ENCODE measurements at regions not wholly inside any gene's neighbourhood (a gene's known extent, or its start where the extent isn't known, plus 50 kb on each side); places are given as distances from the start of the nearest gene placed in this dataset.

GRCh38 chr1:196143602-196144342 lies 464.5 kb downstream of the KCNT2 start:
- Histone ChIP-seq H3K9ac (ENCODE audit: low read length in 3 of 3) (no peak overlapping the region), H3K27me3 (ENCODE audit: control insufficient read depth, insufficient read depth, low read length) (no peaks in the 10 kb centered on the region), H3K4me1 (ENCODE audit: control insufficient read depth in 2 of 3, insufficient read depth in 2 of 3, low read depth in 1 of 3, low read length in 3 of 3) (no peaks in the 10 kb centered on the region), H3K27ac (ENCODE audit: low read depth in 2 of 2, low read length in 2 of 2) (no peak overlapping the region), H3K9me3 (ENCODE audit: control insufficient read depth in 2 of 3, insufficient read depth in 1 of 3, low read length in 3 of 3) (no peaks in the 10 kb centered on the region), H3K4me3 (ENCODE audit: low read length in 3 of 3) (no peak overlapping the region), H3K36me3 (ENCODE audit: control insufficient read depth in 2 of 3, insufficient read depth in 3 of 3, low read length in 3 of 3) (no peaks in the 10 kb centered on the region)
- TF ChIP-seq, protein P1, sequence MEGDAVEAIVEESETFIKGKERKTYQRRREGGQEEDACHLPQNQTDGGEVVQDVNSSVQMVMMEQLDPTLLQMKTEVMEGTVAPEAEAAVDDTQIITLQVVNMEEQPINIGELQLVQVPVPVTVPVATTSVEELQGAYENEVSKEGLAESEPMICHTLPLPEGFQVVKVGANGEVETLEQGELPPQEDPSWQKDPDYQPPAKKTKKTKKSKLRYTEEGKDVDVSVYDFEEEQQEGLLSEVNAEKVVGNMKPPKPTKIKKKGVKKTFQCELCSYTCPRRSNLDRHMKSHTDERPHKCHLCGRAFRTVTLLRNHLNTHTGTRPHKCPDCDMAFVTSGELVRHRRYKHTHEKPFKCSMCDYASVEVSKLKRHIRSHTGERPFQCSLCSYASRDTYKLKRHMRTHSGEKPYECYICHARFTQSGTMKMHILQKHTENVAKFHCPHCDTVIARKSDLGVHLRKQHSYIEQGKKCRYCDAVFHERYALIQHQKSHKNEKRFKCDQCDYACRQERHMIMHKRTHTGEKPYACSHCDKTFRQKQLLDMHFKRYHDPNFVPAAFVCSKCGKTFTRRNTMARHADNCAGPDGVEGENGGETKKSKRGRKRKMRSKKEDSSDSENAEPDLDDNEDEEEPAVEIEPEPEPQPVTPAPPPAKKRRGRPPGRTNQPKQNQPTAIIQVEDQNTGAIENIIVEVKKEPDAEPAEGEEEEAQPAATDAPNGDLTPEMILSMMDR (IDR thresholded peaks at IDR 0.05; ENCODE audit: borderline replicate concordance, extremely low read depth, insufficient read depth): no peak
- FAIRE-seq (no peak), DNase-seq (no peak)
- intact Hi-C loops (cut with DNase I): no loop called here

DNA sequence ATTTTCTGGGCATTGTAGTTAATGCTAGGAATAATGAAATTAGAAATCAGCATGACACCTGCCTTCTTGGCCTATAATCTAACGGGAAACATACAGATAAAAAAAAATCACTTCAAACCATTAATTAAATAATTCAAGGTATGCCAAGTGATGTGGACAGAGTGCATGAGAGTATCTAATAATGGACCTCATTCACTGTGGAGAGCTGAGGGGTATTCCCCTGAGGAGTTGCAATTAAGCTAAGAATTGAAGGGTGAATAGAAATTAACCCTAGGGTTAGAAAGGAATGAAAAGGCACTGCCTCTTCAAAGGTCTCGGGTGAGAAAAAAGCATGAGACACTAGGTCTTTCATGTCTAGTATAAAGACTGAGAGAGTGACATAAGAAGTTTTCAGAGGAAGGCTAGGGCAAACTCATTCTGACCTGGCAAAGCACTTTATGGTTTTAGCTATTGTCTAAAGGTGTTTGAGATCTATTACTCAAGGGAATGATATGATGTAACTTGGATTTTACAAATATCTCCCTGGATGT lies 466.1 kb downstream of the KCNT2 start:
- DNase-seq (no peak), FAIRE-seq (no peak)
- no peak overlapping the region for H3K27ac ChIP-seq (ENCODE audit: low read depth in 2 of 2, low read length in 2 of 2)
- no peak overlapping the region for H3K4me3 ChIP-seq (ENCODE audit: low read length in 3 of 3)
- intact Hi-C loops (cut with DNase I): no loop called here
- H3K9ac ChIP-seq (ENCODE audit: low read length in 3 of 3): no peak overlapping the region
- H3K27me3 ChIP-seq (ENCODE audit: control insufficient read depth, insufficient read depth, low read length): no peaks in the 10 kb centered on the region
- TF ChIP-seq, protein P1 (IDR thresholded peaks at IDR 0.05; ENCODE audit: borderline replicate concordance, extremely low read depth, insufficient read depth): no peak
- no peaks in the 10 kb centered on the region for H3K36me3 ChIP-seq (ENCODE audit: control insufficient read depth in 2 of 3, insufficient read depth in 3 of 3, low read length in 3 of 3)
- H3K4me1 ChIP-seq (ENCODE audit: control insufficient read depth in 2 of 3, insufficient read depth in 2 of 3, low read depth in 1 of 3, low read length in 3 of 3): no peaks in the 10 kb centered on the region
- no peaks in the 10 kb centered on the region for H3K9me3 ChIP-seq (ENCODE audit: control insufficient read depth in 2 of 3, insufficient read depth in 1 of 3, low read length in 3 of 3)

DNA sequence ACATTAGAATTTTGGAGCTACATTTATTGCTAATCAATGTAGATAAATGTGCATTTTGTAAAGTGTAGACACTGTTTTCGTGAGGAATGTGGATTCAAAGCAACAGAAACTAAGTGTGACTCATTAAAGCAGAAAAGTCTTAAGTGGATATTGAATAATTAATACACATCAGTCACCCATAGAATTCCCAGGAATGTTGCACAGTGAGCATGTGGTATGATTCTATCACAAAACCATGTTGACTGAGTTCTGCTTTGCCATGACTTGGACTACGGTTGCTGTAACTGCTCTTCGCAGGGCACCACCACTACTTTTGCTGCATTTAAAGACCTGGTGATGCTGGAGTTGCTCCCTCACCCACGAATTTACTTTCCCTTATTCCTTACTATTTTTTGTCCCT lies 471.8 kb downstream of the KCNT2 start:
- H3K4me1 ChIP-seq (ENCODE audit: control insufficient read depth in 2 of 3, insufficient read depth in 2 of 3, low read depth in 1 of 3, low read length in 3 of 3): no peaks in the 10 kb centered on the region
- intact Hi-C loops (cut with DNase I): no loop called here
- TF ChIP-seq, protein P1 (IDR thresholded peaks at IDR 0.05; ENCODE audit: borderline replicate concordance, extremely low read depth, insufficient read depth): no peak
- no peaks in the 10 kb centered on the region for H3K36me3 ChIP-seq (ENCODE audit: control insufficient read depth in 2 of 3, insufficient read depth in 3 of 3, low read length in 3 of 3)
- H3K27me3 ChIP-seq (ENCODE audit: control insufficient read depth, insufficient read depth, low read length): no peaks in the 10 kb centered on the region
- no peak overlapping the region for H3K9ac ChIP-seq (ENCODE audit: low read length in 3 of 3)
- H3K27ac ChIP-seq (ENCODE audit: low read depth in 2 of 2, low read length in 2 of 2): no peak overlapping the region
- H3K4me3 ChIP-seq (ENCODE audit: low read length in 3 of 3): no peak overlapping the region
- FAIRE-seq (no peak), DNase-seq (no peak)
- no peaks in the 10 kb centered on the region for H3K9me3 ChIP-seq (ENCODE audit: control insufficient read depth in 2 of 3, insufficient read depth in 1 of 3, low read length in 3 of 3)

All from kidney (tissue), 13 donors.